GM12878 (cell line): ENCODE measurements at regions not wholly inside any gene's neighbourhood (a gene's known extent, or its start where the extent isn't known, plus 50 kb on each side); places are given as distances from the start of the nearest gene placed in this dataset.

Experiments
- ATAC-seq: fragments of 200-7000 bp; cut with Tn5 transposase; 3 replicates; pipeline ENCODE4 v1.9.1; 2020; ENCODE audit warnings: mild to moderate bottlenecking, moderate library complexity
- BruUV-seq: library from RNA; stranded (reverse); fragments of 400-500 nt; replicated peaks from 2 replicates; lab custom pipeline; 2021; lab: Mats Ljungman, UMichigan
- CTCF ChIA-PET: fragments of 300-600 bp; sonication (Branson Sonifier 250); formaldehyde crosslinking; extraction: SDS; loops from one replicate; lab custom pipeline; 2021; ENCODE audit warnings: inconsistent platforms; lab: Yijun Ruan, JAX
- POLR2A ChIA-PET: fragments of 350-600 bp; formaldehyde crosslinking; extraction: SDS; loops from one replicate; lab custom pipeline; 2021; ENCODE audit warnings: inconsistent platforms; lab: Charles Lee
- RAD21 ChIA-PET: fragments of 300-600 bp; sonication (Branson Sonifier 250); formaldehyde crosslinking; loops from one replicate; lab custom pipeline; 2023; ENCODE audit warnings: antibody characterized with exemption; ENCODE audit not compliant: unreplicated experiment; lab: Charles Lee
- SMC1A ChIA-PET: fragments of 300-600 bp; sonication (Branson Sonifier 250); formaldehyde crosslinking; loops from one replicate; lab custom pipeline; 2023; ENCODE audit not compliant: unreplicated experiment, uncharacterized antibody; lab: Charles Lee
- DNase-seq: peaks from one replicate; pipeline ENCODE4 v3.0.0-alpha.2; 2011; ENCODE audit warnings: low read depth, low spot score
- FAIRE-seq: peaks from 3 replicates; lab custom pipeline; 2011; peaks lifted over from hg19 to GRCh38; lab: Jason Lieb, UNC
- H2AFZ ChIP-seq: 2 replicates; pipeline ENCODE4 v1.6.0; 2011; ENCODE audit warnings: low read depth, low read length, control low read depth; ENCODE audit not compliant: control insufficient read depth
- H3K27ac ChIP-seq: 2 replicates; pipeline ENCODE4 v1.5.1; 2011; ENCODE audit warnings: control low read depth; ENCODE audit not compliant: control insufficient read depth, insufficient read depth
- H3K27me3 ChIP-seq, 2 experiments: replicated peaks in 1 of 2; 2 replicates each; pipeline versions ENCODE4 v1.6.0 to v1.6.1; 2011; ENCODE audit warnings: low read length in 1 of 2; ENCODE audit not compliant: control insufficient read depth in 2 of 2, insufficient read depth in 2 of 2
- H3K36me3 ChIP-seq, 2 experiments: 2 replicates each; pipeline ENCODE4 v1.5.1; 2011; ENCODE audit warnings: low read length in 1 of 2; ENCODE audit not compliant: control insufficient read depth in 2 of 2, insufficient read depth in 2 of 2
- H3K4me1 ChIP-seq: 2 replicates; pipeline ENCODE4 v1.6.1; 2011; ENCODE audit warnings: mild to moderate bottlenecking, low read length, moderate library complexity, mixed read lengths; ENCODE audit not compliant: control insufficient read depth, insufficient read depth
- H3K4me2 ChIP-seq: 2 replicates; pipeline ENCODE4 v1.6.0; 2011; ENCODE audit warnings: control low read depth; ENCODE audit not compliant: control insufficient read depth, insufficient read depth
- H3K4me3 ChIP-seq: fragments of 200-600 bp; sonication (generic); 2 replicates; pipeline ENCODE4 v1.5.1; 2016
- H3K79me2 ChIP-seq: 2 replicates; pipeline ENCODE4 v1.6.0; 2011; ENCODE audit warnings: low read length; ENCODE audit not compliant: control insufficient read depth, insufficient read depth
- H3K9ac ChIP-seq: 2 replicates; pipeline ENCODE4 v1.8.0; 2011; ENCODE audit warnings: low read length, control low read depth, mixed read lengths; ENCODE audit not compliant: control insufficient read depth, insufficient read depth
- H3K9me3 ChIP-seq: replicated peaks from 3 replicates; pipeline ENCODE4 v1.5.1; 2011; ENCODE audit warnings: mild to moderate bottlenecking, low read length; ENCODE audit not compliant: control insufficient read depth, insufficient read depth
- H4K20me1 ChIP-seq: 2 replicates; pipeline ENCODE4 v1.6.0; 2011; ENCODE audit not compliant: control insufficient read depth, insufficient read depth
- BCL11A ChIP-seq: IDR thresholded peaks from 2 replicates; pipeline ENCODE4 v1.6.1; 2011; ENCODE audit warnings: low read depth, low read length
- EED ChIP-seq: sonication (generic); IDR thresholded peaks from 2 replicates; pipeline ENCODE4 v1.6.1; 2016; ENCODE audit warnings: antibody characterized with exemption, low read depth
- GATAD2B ChIP-seq: fragments of 450-650 bp; conservative IDR thresholded peaks from 2 replicates; pipeline ENCODE4 v1.6.1; 2017; ENCODE audit warnings: low read depth, mild to moderate bottlenecking, moderate library complexity
- MTA3 ChIP-seq: IDR thresholded peaks from 2 replicates; pipeline ENCODE4 v1.6.1; 2012; ENCODE audit warnings: low read length, inconsistent platforms, borderline replicate concordance
- MXI1 ChIP-seq: fragments of 150-350 bp; IDR thresholded peaks from 2 replicates; pipeline ENCODE4 v1.6.1; 2011; ENCODE audit warnings: low read depth, mild to moderate bottlenecking, inconsistent platforms, low read length, improper control_type of control experiment
- NFXL1 ChIP-seq: fragments of 450-650 bp; IDR thresholded peaks from 2 replicates; pipeline ENCODE4 v1.6.1; 2017; ENCODE audit warnings: antibody characterized with exemption, mild to moderate bottlenecking, borderline replicate concordance
- NR2C1 ChIP-seq: fragments of 450-650 bp; IDR thresholded peaks from 2 replicates; pipeline ENCODE4 v1.6.1; 2017; ENCODE audit warnings: antibody characterized with exemption, mild to moderate bottlenecking, moderate library complexity
- NR2F1 ChIP-seq: fragments of 450-650 bp; conservative IDR thresholded peaks from 2 replicates; pipeline ENCODE4 v1.6.1; 2017; ENCODE audit warnings: mild to moderate bottlenecking
- POLR2AphosphoS2 ChIP-seq: IDR thresholded peaks from 2 replicates; pipeline ENCODE4 v1.6.1; 2011; ENCODE audit warnings: low read depth, mild to moderate bottlenecking, low read length, improper control_type of control experiment, moderate library complexity
- RAD21 ChIP-seq: IDR thresholded peaks from 2 replicates; pipeline ENCODE4 v1.6.1; 2011; ENCODE audit warnings: mild to moderate bottlenecking, low read depth, low read length, moderate library complexity; ENCODE audit not compliant: insufficient read depth
- RFX5 ChIP-seq: IDR thresholded peaks from 2 replicates; pipeline ENCODE4 v1.6.1; 2011; ENCODE audit warnings: low read depth, low read length, improper control_type of control experiment
- RUNX3 ChIP-seq: IDR thresholded peaks from 2 replicates; pipeline ENCODE4 v1.6.1; 2012; ENCODE audit warnings: low read length, inconsistent platforms
- SMAD5 ChIP-seq: IDR thresholded peaks from 2 replicates; pipeline ENCODE4 v1.6.1; 2016; ENCODE audit warnings: antibody characterized with exemption, low read depth
- TCF7 ChIP-seq: IDR thresholded peaks from 2 replicates; pipeline ENCODE4 v1.6.1; 2014; ENCODE audit warnings: antibody characterized with exemption, borderline replicate concordance
- ZNF24 ChIP-seq: fragments of 450-650 bp; IDR thresholded peaks from 2 replicates; pipeline ENCODE4 v1.6.1; 2017; ENCODE audit warnings: antibody characterized with exemption, mild to moderate bottlenecking
- ZZZ3 ChIP-seq: IDR thresholded peaks from 2 replicates; pipeline ENCODE4 v1.6.1; 2011; ENCODE audit warnings: low read depth; ENCODE audit not compliant: control insufficient read depth, insufficient read length
- WGBS: methylation state at CpG from one replicate; pipeline ENCODE4 v1.1.6; 2016; ENCODE audit warnings: low lambda C conversion rate; ENCODE audit not compliant: insufficient replicate concordance, insufficient coverage; ENCODE audit errors: missing lambda C conversion rate; 5-methylcytosine and 5-hydroxymethylcytosine counted together
- in situ Hi-C: fragments of 300-500 bp; cut with MboI; formaldehyde crosslinking; loops from 9 replicates; pipeline ENCODE4 v1.14.3; 2018; ENCODE audit warnings: mixed read lengths
- intact Hi-C: fragments of 100-400 bp; cut with micrococcal nuclease; formaldehyde crosslinking; loops from one replicate; pipeline ENCODE4 v1.14.2; 2022; ENCODE audit not compliant: unreplicated experiment
- TF ChIP-seq, protein P1 (sequence below): fragments of 450-650 bp; formaldehyde crosslinking; IDR thresholded peaks from 2 replicates; pipeline ENCODE4 v1.4.0; 2020; ENCODE audit warnings: mild to moderate bottlenecking, moderate library complexity

DNA sequence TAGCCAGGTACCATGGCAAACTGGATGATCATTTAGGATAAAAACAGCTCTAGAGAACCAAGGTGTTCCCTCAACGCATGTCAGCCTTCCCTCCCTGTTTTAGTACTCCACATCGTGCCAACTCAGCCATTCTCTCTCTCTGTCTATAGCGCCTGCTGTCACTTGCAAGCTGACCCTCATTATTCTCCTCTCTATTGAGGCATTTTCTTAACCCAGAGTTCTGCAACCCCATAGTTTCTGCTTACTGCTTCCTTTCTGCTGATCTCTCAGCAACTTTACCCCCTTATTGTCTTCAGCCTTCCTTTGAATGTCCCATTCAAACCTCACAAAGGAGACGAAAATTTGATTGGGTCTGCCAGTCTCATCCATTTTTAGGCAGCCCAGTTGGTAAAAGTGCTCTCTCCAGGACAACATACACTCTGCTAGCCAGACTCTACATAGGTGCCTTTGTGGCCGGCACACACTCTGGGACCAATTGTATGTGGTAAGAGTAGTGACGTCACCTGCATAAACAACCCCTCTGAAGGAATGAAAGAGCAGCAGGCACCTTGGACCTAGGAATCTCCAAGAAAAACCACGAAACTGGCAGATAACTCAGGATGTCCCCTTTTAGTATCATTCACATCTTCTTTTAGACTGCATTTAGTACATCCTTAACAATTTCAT is 367.2 kb upstream of the KCNH7 start:
- in situ Hi-C loops (no loop called here), intact Hi-C loops (no loop called here)
- H3K27me3 ChIP-seq: no peaks in the 10 kb centered on the region
- TF ChIP-seq RAD21 (no peak), NFXL1 (no peak), ZZZ3 (no peak), RUNX3 (no peak), GATAD2B (no peak), RFX5 (no peak), MXI1 (no peak), NR2F1 (no peak), NR2C1 (no peak), EED (no peak), BCL11A (no peak), MTA3 (no peak), SMAD5 (no peak), TCF7 (no peak), ZNF24 (no peak), POLR2AphosphoS2 (no peak)
- TF ChIP-seq, protein P1, sequence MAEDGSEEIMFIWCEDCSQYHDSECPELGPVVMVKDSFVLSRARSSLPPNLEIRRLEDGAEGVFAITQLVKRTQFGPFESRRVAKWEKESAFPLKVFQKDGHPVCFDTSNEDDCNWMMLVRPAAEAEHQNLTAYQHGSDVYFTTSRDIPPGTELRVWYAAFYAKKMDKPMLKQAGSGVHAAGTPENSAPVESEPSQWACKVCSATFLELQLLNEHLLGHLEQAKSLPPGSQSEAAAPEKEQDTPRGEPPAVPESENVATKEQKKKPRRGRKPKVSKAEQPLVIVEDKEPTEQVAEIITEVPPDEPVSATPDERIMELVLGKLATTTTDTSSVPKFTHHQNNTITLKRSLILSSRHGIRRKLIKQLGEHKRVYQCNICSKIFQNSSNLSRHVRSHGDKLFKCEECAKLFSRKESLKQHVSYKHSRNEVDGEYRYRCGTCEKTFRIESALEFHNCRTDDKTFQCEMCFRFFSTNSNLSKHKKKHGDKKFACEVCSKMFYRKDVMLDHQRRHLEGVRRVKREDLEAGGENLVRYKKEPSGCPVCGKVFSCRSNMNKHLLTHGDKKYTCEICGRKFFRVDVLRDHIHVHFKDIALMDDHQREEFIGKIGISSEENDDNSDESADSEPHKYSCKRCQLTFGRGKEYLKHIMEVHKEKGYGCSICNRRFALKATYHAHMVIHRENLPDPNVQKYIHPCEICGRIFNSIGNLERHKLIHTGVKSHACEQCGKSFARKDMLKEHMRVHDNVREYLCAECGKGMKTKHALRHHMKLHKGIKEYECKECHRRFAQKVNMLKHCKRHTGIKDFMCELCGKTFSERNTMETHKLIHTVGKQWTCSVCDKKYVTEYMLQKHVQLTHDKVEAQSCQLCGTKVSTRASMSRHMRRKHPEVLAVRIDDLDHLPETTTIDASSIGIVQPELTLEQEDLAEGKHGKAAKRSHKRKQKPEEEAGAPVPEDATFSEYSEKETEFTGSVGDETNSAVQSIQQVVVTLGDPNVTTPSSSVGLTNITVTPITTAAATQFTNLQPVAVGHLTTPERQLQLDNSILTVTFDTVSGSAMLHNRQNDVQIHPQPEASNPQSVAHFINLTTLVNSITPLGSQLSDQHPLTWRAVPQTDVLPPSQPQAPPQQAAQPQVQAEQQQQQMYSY (CRISPR knock-in tag): no peak
- H3K4me3 ChIP-seq: no peak overlapping the region
- FAIRE-seq (no peak), DNase-seq (no peak), ATAC-seq (no peak)
- H3K27ac ChIP-seq: no peak overlapping the region
- H3K4me1 ChIP-seq: no peaks in the 10 kb centered on the region
- H2AFZ ChIP-seq: no peak overlapping the region
- WGBS: 30% methylated on average over 7 of the region's 7 CpGs
- no TSS peak for BruUV-seq
- no peaks in the 10 kb centered on the region for H4K20me1 ChIP-seq
- ChIA-PET SMC1A (no interaction called here), CTCF (interaction anchor here (0.6 to 0.9 kb wide), 2 partner anchors 14 to 25 kb away, joined by 3 read pairs; no protein-coding TSS in a partner anchor), POLR2A (no interaction called here), RAD21 (no interaction called here)
- H3K9me3 ChIP-seq: no peaks in the 10 kb centered on the region
- no peak overlapping the region for H3K9ac ChIP-seq
- H3K36me3 ChIP-seq: no peaks in the 10 kb centered on the region
- H3K4me2 ChIP-seq: no peak overlapping the region
- no peaks in the 10 kb centered on the region for H3K79me2 ChIP-seq
